Fibroblast of lung (primary cell): ENCODE measurements at regions not wholly inside any gene's neighbourhood (a gene's known extent, or its start where the extent isn't known, plus 50 kb on each side); places are given as distances from the start of the nearest gene placed in this dataset.

Experiments
- DNase-seq, 2 donors: peaks; one replicate each; pipeline versions ENCODE4 v3.0.0 to v3.0.0-alpha.2; 2010; ENCODE audit warnings: low read depth in 2 of 2
- H2AFZ ChIP-seq: 2 replicates; pipeline ENCODE4 v1.5.1; 2012; ENCODE audit warnings: low read length, control low read depth, inconsistent platforms
- H3K27ac ChIP-seq: 2 replicates; pipeline ENCODE4 v1.5.1; 2011; ENCODE audit warnings: low read length, control low read depth; ENCODE audit not compliant: insufficient read depth
- H3K27me3 ChIP-seq: 2 replicates; pipeline ENCODE4 v1.5.1; 2011; ENCODE audit warnings: mild to moderate bottlenecking, low read length; ENCODE audit not compliant: control insufficient read depth, insufficient read depth
- H3K36me3 ChIP-seq: 2 replicates; pipeline ENCODE4 v1.5.1; 2011; ENCODE audit warnings: low read length; ENCODE audit not compliant: control insufficient read depth, insufficient read depth
- H3K4me1 ChIP-seq: 2 replicates; pipeline ENCODE4 v1.5.1; 2011; ENCODE audit warnings: low read length; ENCODE audit not compliant: control insufficient read depth, insufficient read depth; ENCODE audit errors: extremely low read depth
- H3K4me2 ChIP-seq: 2 replicates; pipeline ENCODE4 v1.5.1; 2011; ENCODE audit warnings: low read length, control low read depth; ENCODE audit not compliant: insufficient read depth; ENCODE audit errors: extremely low read depth
- H3K4me3 ChIP-seq, 4 experiments: fragments of 200-600 bp in 1 of 4; sonication (generic) in 1 of 4; replicated peaks in 1 of 4; 2 replicates each; pipeline ENCODE4 v1.5.1; 2011 to 2016; ENCODE audit warnings: low read length in 4 of 4, low read depth in 3 of 4, mild to moderate bottlenecking in 3 of 4, control low read depth in 2 of 4, inconsistent platforms in 1 of 4, mixed read lengths in 1 of 4; ENCODE audit not compliant: insufficient read depth in 1 of 4; ENCODE audit errors: control extremely low read depth in 1 of 4
- H3K79me2 ChIP-seq: 2 replicates; pipeline ENCODE4 v1.5.1; 2012; ENCODE audit warnings: mild to moderate bottlenecking, low read length, inconsistent platforms; ENCODE audit not compliant: control insufficient read depth, insufficient read depth
- H3K9ac ChIP-seq: 2 replicates; pipeline ENCODE4 v1.5.1; 2011; ENCODE audit warnings: mild to moderate bottlenecking, low read length, control low read depth; ENCODE audit not compliant: insufficient read depth
- H3K9me3 ChIP-seq: 2 replicates; pipeline ENCODE4 v1.5.1; 2012; ENCODE audit warnings: low read depth, low read length; ENCODE audit not compliant: control insufficient read depth, insufficient read depth
- H4K20me1 ChIP-seq: 2 replicates; pipeline ENCODE4 v1.5.1; 2011; ENCODE audit warnings: low read length; ENCODE audit not compliant: control insufficient read depth, insufficient read depth; ENCODE audit errors: extremely low read depth
- EZH2 ChIP-seq: IDR thresholded peaks from 2 replicates; pipeline ENCODE4 v1.5.1; 2012; ENCODE audit warnings: low read length, control low read depth, mild to moderate bottlenecking; ENCODE audit errors: missing control alignments
- TF ChIP-seq, protein P1 (sequence below), 2 donors: IDR thresholded peaks in 1 of 2; conservative IDR thresholded peaks in 1 of 2; 1 replicate in 1 of 2; 2 replicates in 1 of 2; pipeline ENCODE4 v1.5.1; 2011 to 2012; ENCODE audit warnings: low read length in 2 of 2, control low read depth in 1 of 2, inconsistent platforms in 1 of 2, low read depth in 1 of 2, mild to moderate bottlenecking in 1 of 2

DNA sequence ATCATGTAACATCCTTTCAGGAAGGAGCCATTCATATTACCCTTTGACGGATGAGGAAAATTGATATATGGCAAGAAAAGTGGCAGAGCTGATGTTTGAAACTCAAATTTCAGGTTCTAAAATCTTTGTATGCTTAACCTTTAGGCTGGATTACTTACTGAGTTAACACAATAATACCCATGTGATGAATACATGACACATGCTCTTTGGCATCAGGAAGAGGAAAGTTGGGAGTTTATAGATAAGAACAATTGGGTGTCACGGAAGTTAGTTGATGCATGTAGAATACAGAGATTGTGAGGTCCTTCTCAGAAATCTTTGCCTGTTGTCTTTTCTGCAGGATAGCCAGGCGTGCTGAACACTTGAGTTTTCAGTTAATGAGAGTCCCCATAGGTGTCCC, 572.1 kb upstream of the POM121L12 start:
- Histone ChIP-seq H2AFZ (no peak overlapping the region), H3K27me3 (no peaks in the 10 kb centered on the region), H3K4me2 (no peak overlapping the region), H3K79me2 (no peaks in the 10 kb centered on the region), H4K20me1 (no peaks in the 10 kb centered on the region), H3K9ac (no peak overlapping the region), H3K4me3 (no peak overlapping the region), H3K27ac (no peak overlapping the region), H3K9me3 (no peaks in the 10 kb centered on the region), H3K36me3 (no peaks in the 10 kb centered on the region), H3K4me1 (no peaks in the 10 kb centered on the region)
- TF ChIP-seq, protein P1, sequence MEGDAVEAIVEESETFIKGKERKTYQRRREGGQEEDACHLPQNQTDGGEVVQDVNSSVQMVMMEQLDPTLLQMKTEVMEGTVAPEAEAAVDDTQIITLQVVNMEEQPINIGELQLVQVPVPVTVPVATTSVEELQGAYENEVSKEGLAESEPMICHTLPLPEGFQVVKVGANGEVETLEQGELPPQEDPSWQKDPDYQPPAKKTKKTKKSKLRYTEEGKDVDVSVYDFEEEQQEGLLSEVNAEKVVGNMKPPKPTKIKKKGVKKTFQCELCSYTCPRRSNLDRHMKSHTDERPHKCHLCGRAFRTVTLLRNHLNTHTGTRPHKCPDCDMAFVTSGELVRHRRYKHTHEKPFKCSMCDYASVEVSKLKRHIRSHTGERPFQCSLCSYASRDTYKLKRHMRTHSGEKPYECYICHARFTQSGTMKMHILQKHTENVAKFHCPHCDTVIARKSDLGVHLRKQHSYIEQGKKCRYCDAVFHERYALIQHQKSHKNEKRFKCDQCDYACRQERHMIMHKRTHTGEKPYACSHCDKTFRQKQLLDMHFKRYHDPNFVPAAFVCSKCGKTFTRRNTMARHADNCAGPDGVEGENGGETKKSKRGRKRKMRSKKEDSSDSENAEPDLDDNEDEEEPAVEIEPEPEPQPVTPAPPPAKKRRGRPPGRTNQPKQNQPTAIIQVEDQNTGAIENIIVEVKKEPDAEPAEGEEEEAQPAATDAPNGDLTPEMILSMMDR (conservative IDR thresholded peaks at IDR 0.05 in 1 of 2, IDR thresholded peaks at IDR 0.05 in 1 of 2; ENCODE audit: low read depth in 1 of 2, low read length in 2 of 2) = no peak
- no peak for TF ChIP-seq EZH2
- DNase-seq = no peak

DNA sequence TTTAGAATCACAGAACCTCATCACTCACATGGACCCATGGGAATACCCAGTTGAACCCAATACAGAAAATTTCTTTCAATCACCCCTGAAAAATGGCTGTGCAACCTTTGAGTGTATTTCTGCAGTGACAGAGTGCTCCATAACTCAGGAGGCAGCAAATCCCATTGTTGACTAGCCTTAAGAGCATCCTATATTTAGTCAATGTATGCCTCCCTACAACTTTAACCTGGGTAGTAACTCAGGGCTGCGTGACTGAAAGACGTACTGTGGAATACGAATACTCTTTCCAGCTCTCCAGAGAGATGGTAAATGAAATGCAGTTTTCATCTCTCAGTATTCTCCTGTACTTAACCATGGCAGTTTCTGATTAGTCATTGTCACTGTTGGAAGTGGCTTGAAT, 573.0 kb upstream of the POM121L12 start:
- H4K20me1 ChIP-seq = no peaks in the 10 kb centered on the region
- TF ChIP-seq, protein P1 (conservative IDR thresholded peaks at IDR 0.05 in 1 of 2, IDR thresholded peaks at IDR 0.05 in 1 of 2; ENCODE audit: low read depth in 1 of 2, low read length in 2 of 2) = no peak
- no peak for TF ChIP-seq EZH2
- H2AFZ ChIP-seq = no peak overlapping the region
- H3K27me3 ChIP-seq = no peaks in the 10 kb centered on the region
- no peaks in the 10 kb centered on the region for H3K9me3 ChIP-seq
- H3K4me2 ChIP-seq = no peak overlapping the region
- no peak overlapping the region for H3K27ac ChIP-seq
- no peak for DNase-seq
- H3K79me2 ChIP-seq = no peaks in the 10 kb centered on the region
- H3K4me1 ChIP-seq = no peaks in the 10 kb centered on the region
- H3K36me3 ChIP-seq = no peaks in the 10 kb centered on the region
- H3K4me3 ChIP-seq = no peak overlapping the region
- H3K9ac ChIP-seq = no peak overlapping the region

DNA sequence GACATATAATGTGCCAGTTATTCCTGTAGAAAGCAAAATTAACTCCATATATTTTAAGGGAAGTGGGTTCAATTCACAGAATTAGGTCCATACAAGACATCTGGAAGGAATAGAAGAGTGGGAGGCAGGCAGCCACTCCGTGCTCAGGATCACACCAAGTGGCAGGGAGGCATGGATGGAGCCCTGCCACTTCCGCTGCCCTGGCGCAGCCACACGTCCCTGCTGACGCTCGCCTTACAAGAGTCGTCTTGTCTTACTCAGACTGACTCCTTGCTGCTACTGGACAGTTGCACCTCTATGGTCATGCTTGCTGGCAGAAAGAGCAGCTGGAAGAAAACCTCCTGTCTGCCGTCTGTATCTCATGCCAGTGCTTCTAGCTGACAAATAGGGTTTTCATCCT, 579.9 kb upstream of the POM121L12 start:
- H3K4me1 ChIP-seq = no peaks in the 10 kb centered on the region
- no peaks in the 10 kb centered on the region for H3K36me3 ChIP-seq
- no peak overlapping the region for H3K4me2 ChIP-seq
- H3K79me2 ChIP-seq = no peaks in the 10 kb centered on the region
- no peak for DNase-seq
- H2AFZ ChIP-seq = no peak overlapping the region
- no peaks in the 10 kb centered on the region for H3K9me3 ChIP-seq
- no peaks in the 10 kb centered on the region for H4K20me1 ChIP-seq
- H3K9ac ChIP-seq = no peak overlapping the region
- no peaks in the 10 kb centered on the region for H3K27me3 ChIP-seq
- H3K27ac ChIP-seq = no peak overlapping the region
- H3K4me3 ChIP-seq = no peak overlapping the region
- TF ChIP-seq, protein P1 (conservative IDR thresholded peaks at IDR 0.05 in 1 of 2, IDR thresholded peaks at IDR 0.05 in 1 of 2; ENCODE audit: low read depth in 1 of 2, low read length in 2 of 2) = no peak
- no peak for TF ChIP-seq EZH2
